ENCODE measurements at regions not wholly inside any gene's neighbourhood (a gene's known extent, or its start where the extent isn't known, plus 50 kb on each side); places are given as distances from the start of the nearest gene placed in this dataset.
A peak's percentile ranks its signal among the peaks of the same experiment; 100 is the strongest.

- ATAC-seq (no peak), DNase-seq (no peak)
- H3K9me3 Mint-ChIP-seq, result no peaks in the 10 kb centered on the region
- peaks cover 15% of the 10 kb centered on the region for H3K4me1 Mint-ChIP-seq (ENCODE audit: low read depth)
- TF ChIP-seq, protein P1, sequence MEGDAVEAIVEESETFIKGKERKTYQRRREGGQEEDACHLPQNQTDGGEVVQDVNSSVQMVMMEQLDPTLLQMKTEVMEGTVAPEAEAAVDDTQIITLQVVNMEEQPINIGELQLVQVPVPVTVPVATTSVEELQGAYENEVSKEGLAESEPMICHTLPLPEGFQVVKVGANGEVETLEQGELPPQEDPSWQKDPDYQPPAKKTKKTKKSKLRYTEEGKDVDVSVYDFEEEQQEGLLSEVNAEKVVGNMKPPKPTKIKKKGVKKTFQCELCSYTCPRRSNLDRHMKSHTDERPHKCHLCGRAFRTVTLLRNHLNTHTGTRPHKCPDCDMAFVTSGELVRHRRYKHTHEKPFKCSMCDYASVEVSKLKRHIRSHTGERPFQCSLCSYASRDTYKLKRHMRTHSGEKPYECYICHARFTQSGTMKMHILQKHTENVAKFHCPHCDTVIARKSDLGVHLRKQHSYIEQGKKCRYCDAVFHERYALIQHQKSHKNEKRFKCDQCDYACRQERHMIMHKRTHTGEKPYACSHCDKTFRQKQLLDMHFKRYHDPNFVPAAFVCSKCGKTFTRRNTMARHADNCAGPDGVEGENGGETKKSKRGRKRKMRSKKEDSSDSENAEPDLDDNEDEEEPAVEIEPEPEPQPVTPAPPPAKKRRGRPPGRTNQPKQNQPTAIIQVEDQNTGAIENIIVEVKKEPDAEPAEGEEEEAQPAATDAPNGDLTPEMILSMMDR (IDR thresholded peaks at IDR 0.05), result no peak
- H3K27ac Mint-ChIP-seq, result no peak overlapping the region
- ChIA-PET POLR2A (no interaction called here), CTCF (interaction anchor here (1.0 to 1.3 kb wide), 3 partner anchors 8 to 217 kb away, joined by 4 read pairs; no protein-coding TSS in a partner anchor)
- no peaks in the 10 kb centered on the region for H3K36me3 Mint-ChIP-seq (ENCODE audit: low read depth)
- H3K27me3 Mint-ChIP-seq, result no peaks in the 10 kb centered on the region
- no peak overlapping the region for H3K4me3 Mint-ChIP-seq
- intact Hi-C loops (cut with micrococcal nuclease), result no loop called here
Observed at GRCh38 chr3:107452436-107452835, 70.3 kb upstream of the BBX start.

DNA sequence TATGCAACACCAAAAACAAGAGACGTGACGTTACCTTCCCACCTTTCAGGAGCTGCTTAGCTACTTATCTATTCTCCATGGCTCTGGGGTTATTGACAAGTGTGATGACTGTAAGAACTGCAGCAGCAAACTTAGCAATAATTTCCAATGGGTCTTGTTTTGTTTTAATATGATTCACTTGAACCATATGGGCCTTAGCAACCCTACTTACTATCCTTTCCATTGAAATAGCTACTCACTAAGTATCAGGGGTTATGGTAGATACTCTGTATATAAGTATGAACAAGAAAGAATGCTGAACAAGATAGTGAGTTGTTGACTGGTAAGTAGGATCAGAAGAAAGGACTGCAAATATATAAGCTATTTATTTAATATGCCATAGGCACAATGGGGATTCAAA, 69.3 kb upstream of the BBX start:
- Mint-ChIP-seq H3K36me3 (ENCODE audit: low read depth) (no peaks in the 10 kb centered on the region), H3K9me3 (no peaks in the 10 kb centered on the region), H3K27me3 (no peaks in the 10 kb centered on the region), H3K4me1 (ENCODE audit: low read depth) (peaks cover 15% of the 10 kb centered on the region), H3K27ac (no peak overlapping the region), H3K4me3 (no peak overlapping the region)
- peak; percentile 25 for ATAC-seq
- POLR2A ChIA-PET, result interaction anchor here (0.8 kb wide), 1 partner anchor 23 kb away, joined by 3 read pairs; no protein-coding TSS in a partner anchor
- intact Hi-C loops (cut with micrococcal nuclease), result no loop called here
- DNase-seq, result no peak
- TF ChIP-seq, protein P1 (IDR thresholded peaks at IDR 0.05), result no peak
- CTCF ChIA-PET, result interaction anchor here (1.1 to 1.3 kb wide), 2 partner anchors 9 to 218 kb away, joined by 4 to 6 read pairs; no protein-coding TSS in a partner anchor

- ChIA-PET CTCF (interaction anchor here (1.2 to 2.2 kb wide), 3 partner anchors 26 to 220 kb away, joined by 3 to 10 read pairs (median 3); no protein-coding TSS in a partner anchor), POLR2A (interaction anchor here (0.5 kb wide), 1 partner anchor 218 kb away, joined by 3 read pairs; no protein-coding TSS in a partner anchor)
- H3K27me3 Mint-ChIP-seq, result no peaks in the 10 kb centered on the region
- no peaks in the 10 kb centered on the region for H3K36me3 Mint-ChIP-seq (ENCODE audit: low read depth)
- intact Hi-C loops (cut with micrococcal nuclease), result no loop called here
- TF ChIP-seq, protein P1 (IDR thresholded peaks at IDR 0.05), result no peak
- H3K9me3 Mint-ChIP-seq, result no peaks in the 10 kb centered on the region
- no peak overlapping the region for H3K4me3 Mint-ChIP-seq
- ATAC-seq, result peak; percentile 56
- H3K4me1 Mint-ChIP-seq (ENCODE audit: low read depth), result peaks cover 12% of the 10 kb centered on the region
- H3K27ac Mint-ChIP-seq, result no peak overlapping the region
- no peak for DNase-seq
Observed at GRCh38 chr3:107455621-107456020, 67.1 kb upstream of the BBX start.

GRCh38 chr3:107456501-107456900, 66.3 kb upstream of the BBX start:
- ATAC-seq (no peak), DNase-seq (no peak)
- intact Hi-C loops (cut with micrococcal nuclease), result no loop called here
- TF ChIP-seq, protein P1 (IDR thresholded peaks at IDR 0.05), result no peak
- Mint-ChIP-seq H3K4me3 (no peak overlapping the region), H3K36me3 (ENCODE audit: low read depth) (no peaks in the 10 kb centered on the region), H3K4me1 (ENCODE audit: low read depth) (peaks cover 11% of the 10 kb centered on the region), H3K27me3 (no peaks in the 10 kb centered on the region), H3K27ac (no peak overlapping the region), H3K9me3 (no peaks in the 10 kb centered on the region)
- CTCF ChIA-PET, result interaction anchor here (1.2 to 2.2 kb wide), 3 partner anchors 27 to 221 kb away, joined by 3 to 10 read pairs (median 3); no protein-coding TSS in a partner anchor
- POLR2A ChIA-PET, result no interaction called here

DNA sequence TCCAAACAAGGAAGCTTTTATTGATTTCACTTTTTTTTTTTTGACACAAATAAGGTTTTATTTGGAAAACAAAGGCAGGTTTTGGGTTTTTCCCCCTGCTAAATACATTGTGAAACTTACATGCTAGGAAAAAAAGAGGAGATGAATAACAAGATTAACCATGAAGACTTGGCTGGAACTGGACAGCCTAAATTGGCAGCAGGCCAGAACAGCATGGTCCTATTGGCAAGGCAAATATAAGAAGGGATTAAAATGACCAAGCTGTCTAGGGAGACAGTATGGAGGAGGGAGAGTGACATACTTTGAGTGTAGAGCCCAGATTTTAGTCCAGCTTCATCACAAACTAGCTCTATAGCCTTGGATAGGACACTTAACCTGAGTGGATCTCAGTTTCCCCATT, 63.9 kb upstream of the BBX start:
- ChIA-PET CTCF (interaction anchor here (0.6 to 0.9 kb wide), 2 partner anchors 51 to 187 kb away, joined by 3 to 4 read pairs; no protein-coding TSS in a partner anchor), POLR2A (no interaction called here)
- TF ChIP-seq, protein P1 (IDR thresholded peaks at IDR 0.05), result no peak
- Mint-ChIP-seq H3K27me3 (no peaks in the 10 kb centered on the region), H3K36me3 (ENCODE audit: low read depth) (no peaks in the 10 kb centered on the region), H3K27ac (no peak overlapping the region), H3K9me3 (no peaks in the 10 kb centered on the region), H3K4me3 (no peak overlapping the region), H3K4me1 (ENCODE audit: low read depth) (peaks cover 5% of the 10 kb centered on the region)
- intact Hi-C loops (cut with micrococcal nuclease), result no loop called here
- ATAC-seq (no peak), DNase-seq (no peak)

All from activated CD8-positive, alpha-beta T cell treated with anti-CD3 and anti-CD28 coated beads for 36 hours (primary cell).